Neural cell (in vitro differentiated cells): ENCODE measurements at regions not wholly inside any gene's neighbourhood (a gene's known extent, or its start where the extent isn't known, plus 50 kb on each side); places are given as distances from the start of the nearest gene placed in this dataset.

ENCODE experiments used
- H2AFZ ChIP-seq: fragments of 200-600, 300-800 bp; sonication (generic), shearing (Covaris generic); 2 replicates; pipeline ENCODE4 v1.6.0; 2014; ENCODE audit warnings: low read depth, mild to moderate bottlenecking, antibody characterized with exemption, low read length, moderate library complexity
- H3F3A ChIP-seq: fragments of 200-600 bp; shearing (Covaris generic); 2 replicates; pipeline ENCODE4 v1.6.1; 2016; ENCODE audit warnings: mild to moderate bottlenecking, moderate library complexity, mixed read lengths, antibody characterized with exemption, low read length; ENCODE audit not compliant: insufficient read depth, poor library complexity, severe bottlenecking
- H3K27ac ChIP-seq: fragments of 200-600, 300-800 bp; sonication (generic), shearing (Covaris generic); 2 replicates; pipeline ENCODE4 v1.5.1; 2014; ENCODE audit warnings: mild to moderate bottlenecking, low read length, moderate library complexity
- H3K27me3 ChIP-seq: fragments of 300-800, 200-600 bp; sonication (generic), shearing (Covaris generic); 2 replicates; pipeline ENCODE4 v1.6.0; 2014; ENCODE audit warnings: mild to moderate bottlenecking, low read depth, low read length, moderate library complexity; ENCODE audit not compliant: insufficient read depth
- H3K36me3 ChIP-seq: fragments of 300-800, 200-600 bp; sonication (generic), shearing (Covaris generic); 2 replicates; pipeline ENCODE4 v1.5.1; 2014; ENCODE audit warnings: mild to moderate bottlenecking, antibody characterized with exemption, low read length, moderate library complexity; ENCODE audit not compliant: insufficient read depth
- H3K4me2 ChIP-seq: fragments of 300-800, 200-600 bp; sonication (generic), shearing (Covaris generic); 2 replicates; pipeline ENCODE4 v1.6.0; 2014; ENCODE audit warnings: mild to moderate bottlenecking, low read length
- H3K4me3 ChIP-seq: fragments of 300-800, 200-600 bp; sonication (generic), shearing (Covaris generic); 2 replicates; pipeline ENCODE4 v1.5.1; 2014; ENCODE audit warnings: mild to moderate bottlenecking, low read length, moderate library complexity
- H3K79me2 ChIP-seq: fragments of 200-600 bp; shearing (Covaris generic); replicated peaks from 2 replicates; pipeline ENCODE4 v1.6.0; 2014; ENCODE audit warnings: mild to moderate bottlenecking, low read length, moderate library complexity; ENCODE audit not compliant: insufficient read depth
- H3K9ac ChIP-seq: fragments of 300-800, 200-600 bp; sonication (generic), shearing (Covaris generic); 2 replicates; pipeline ENCODE4 v1.6.1; 2016; ENCODE audit warnings: mild to moderate bottlenecking, low read length, mixed read lengths
- H3K9me2 ChIP-seq: fragments of 200-600 bp; shearing (Covaris generic); 2 replicates; pipeline ENCODE4 v1.6.1; 2016; ENCODE audit warnings: mild to moderate bottlenecking, low read length, mixed read lengths; ENCODE audit not compliant: insufficient read depth
- H3K9me3 ChIP-seq: fragments of 200-600, 300-800 bp; sonication (generic), shearing (Covaris generic); 2 replicates; pipeline ENCODE4 v1.6.1; 2016; ENCODE audit warnings: mild to moderate bottlenecking, mixed run types, low read length, moderate library complexity, mixed read lengths
- H4K20me1 ChIP-seq: fragments of 200-600 bp; shearing (Covaris generic); 2 replicates; pipeline ENCODE4 v1.6.1; 2016; ENCODE audit warnings: mild to moderate bottlenecking, mixed run types; ENCODE audit not compliant: insufficient read depth
- EP300 ChIP-seq: fragments of 450-650 bp; conservative IDR thresholded peaks from 2 replicates; pipeline ENCODE4 v1.6.1; 2014; ENCODE audit warnings: antibody characterized with exemption, mild to moderate bottlenecking, moderate library complexity; ENCODE audit not compliant: poor library complexity, severe bottlenecking
- EZH2 ChIP-seq: fragments of 200-600, 300-800 bp; shearing (Covaris generic), sonication (generic); IDR thresholded peaks from 2 replicates; pipeline ENCODE4 v1.6.1; 2014; ENCODE audit warnings: antibody characterized with exemption, low read length, borderline replicate concordance, mild to moderate bottlenecking; ENCODE audit not compliant: insufficient read depth, poor library complexity, severe bottlenecking
- MXI1 ChIP-seq: fragments of 450-650 bp; conservative IDR thresholded peaks from 2 replicates; pipeline ENCODE4 v1.6.1; 2014; ENCODE audit warnings: antibody characterized with exemption, mild to moderate bottlenecking; ENCODE audit not compliant: poor library complexity, severe bottlenecking
- POLR2AphosphoS5 ChIP-seq: IDR thresholded peaks from 2 replicates; pipeline ENCODE4 v1.6.1; 2012
- RAD21 ChIP-seq: fragments of 450-650 bp; conservative IDR thresholded peaks from 2 replicates; pipeline ENCODE4 v1.6.1; 2014; ENCODE audit warnings: antibody characterized with exemption, mild to moderate bottlenecking, moderate library complexity
- REST ChIP-seq: IDR thresholded peaks from 2 replicates; pipeline ENCODE4 v1.6.1; 2012; ENCODE audit warnings: borderline replicate concordance
- SMC3 ChIP-seq: fragments of 450-650 bp; conservative IDR thresholded peaks from 2 replicates; pipeline ENCODE4 v1.6.1; 2014; ENCODE audit warnings: antibody characterized with exemption, mild to moderate bottlenecking, moderate library complexity; ENCODE audit not compliant: poor library complexity
- TAF1 ChIP-seq: IDR thresholded peaks from 2 replicates; pipeline ENCODE4 v1.6.1; 2012; ENCODE audit warnings: low read depth
- TF ChIP-seq, protein P1 (sequence below): fragments of 450-650 bp; IDR thresholded peaks from 2 replicates; pipeline ENCODE4 v1.5.1; 2014; ENCODE audit warnings: antibody characterized with exemption, mild to moderate bottlenecking, moderate library complexity; ENCODE audit not compliant: poor library complexity, severe bottlenecking

- Histone ChIP-seq H3K4me3 (no peak overlapping the region), H3K9me3 (no peaks in the 10 kb centered on the region), H3K4me2 (no peak overlapping the region), H3K27me3 (no peaks in the 10 kb centered on the region), H3K9me2 (no peaks in the 10 kb centered on the region), H3K27ac (no peak overlapping the region), H2AFZ (peak overlapping the region; percentile 16), H3F3A (no peaks in the 10 kb centered on the region), H3K9ac (no peak overlapping the region), H4K20me1 (no peaks in the 10 kb centered on the region), H3K79me2 (no peaks in the 10 kb centered on the region), H3K36me3 (no peaks in the 10 kb centered on the region)
- TF ChIP-seq REST, result no peak
- TF ChIP-seq TAF1, result no peak
- TF ChIP-seq EZH2, result no peak
- no peak for TF ChIP-seq MXI1
- TF ChIP-seq, protein P1, sequence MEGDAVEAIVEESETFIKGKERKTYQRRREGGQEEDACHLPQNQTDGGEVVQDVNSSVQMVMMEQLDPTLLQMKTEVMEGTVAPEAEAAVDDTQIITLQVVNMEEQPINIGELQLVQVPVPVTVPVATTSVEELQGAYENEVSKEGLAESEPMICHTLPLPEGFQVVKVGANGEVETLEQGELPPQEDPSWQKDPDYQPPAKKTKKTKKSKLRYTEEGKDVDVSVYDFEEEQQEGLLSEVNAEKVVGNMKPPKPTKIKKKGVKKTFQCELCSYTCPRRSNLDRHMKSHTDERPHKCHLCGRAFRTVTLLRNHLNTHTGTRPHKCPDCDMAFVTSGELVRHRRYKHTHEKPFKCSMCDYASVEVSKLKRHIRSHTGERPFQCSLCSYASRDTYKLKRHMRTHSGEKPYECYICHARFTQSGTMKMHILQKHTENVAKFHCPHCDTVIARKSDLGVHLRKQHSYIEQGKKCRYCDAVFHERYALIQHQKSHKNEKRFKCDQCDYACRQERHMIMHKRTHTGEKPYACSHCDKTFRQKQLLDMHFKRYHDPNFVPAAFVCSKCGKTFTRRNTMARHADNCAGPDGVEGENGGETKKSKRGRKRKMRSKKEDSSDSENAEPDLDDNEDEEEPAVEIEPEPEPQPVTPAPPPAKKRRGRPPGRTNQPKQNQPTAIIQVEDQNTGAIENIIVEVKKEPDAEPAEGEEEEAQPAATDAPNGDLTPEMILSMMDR, result no peak
- TF ChIP-seq SMC3, result no peak
- no peak for TF ChIP-seq RAD21
- no peak for TF ChIP-seq POLR2AphosphoS5
- TF ChIP-seq EP300, result no peak
Observed at GRCh38 chr1:175857756-175858155, 114.4 kb upstream of the TNR start.

- Histone ChIP-seq H3K9me3 (no peaks in the 10 kb centered on the region), H3K4me2 (no peak overlapping the region), H4K20me1 (no peaks in the 10 kb centered on the region), H3K79me2 (no peaks in the 10 kb centered on the region), H3K9me2 (no peaks in the 10 kb centered on the region), H3K27me3 (no peaks in the 10 kb centered on the region), H3K36me3 (no peaks in the 10 kb centered on the region), H2AFZ (no peak overlapping the region), H3K9ac (no peak overlapping the region), H3K27ac (no peak overlapping the region), H3K4me3 (no peak overlapping the region), H3F3A (no peaks in the 10 kb centered on the region)
- no peak for TF ChIP-seq POLR2AphosphoS5
- TF ChIP-seq, protein P1, result no peak
- no peak for TF ChIP-seq MXI1
- no peak for TF ChIP-seq EZH2
- TF ChIP-seq REST, result no peak
- no peak for TF ChIP-seq SMC3
- no peak for TF ChIP-seq RAD21
- no peak for TF ChIP-seq TAF1
- TF ChIP-seq EP300, result no peak
Observed at GRCh38 chr1:175853681-175854080, 110.3 kb upstream of the TNR start.
